K562 (cell line): ENCODE measurements at regions not wholly inside any gene's neighbourhood (a gene's known extent, or its start where the extent isn't known, plus 50 kb on each side); places are given as distances from the start of the nearest gene placed in this dataset.

Experiments used
- ATAC-seq: fragments of 200-7000 bp; cut with Tn5 transposase; 3 replicates; pipeline ENCODE4 v1.9.1; 2020; ENCODE audit warnings: moderate library complexity
- BruUV-seq: library from RNA; stranded (reverse); fragments of 400-500 nt; replicated peaks from 2 replicates; lab custom pipeline; 2021; lab: Mats Ljungman, UMichigan
- CTCF ChIA-PET: fragments of 300-600 bp; formaldehyde crosslinking; extraction: SDS; loops from one replicate; lab custom pipeline; 2021; ENCODE audit warnings: low intra/inter-chr PET ratio; lab: Yijun Ruan, JAX
- POLR2A ChIA-PET: fragments of 300-600, 350-650 bp; sonication (Branson Sonifier 250); formaldehyde crosslinking; extraction: SDS; loops from one replicate; lab custom pipeline; 2021; ENCODE audit warnings: antibody characterized with exemption, inconsistent platforms; lab: Yijun Ruan, JAX
- DNase-seq, 4 experiments: peaks; one replicate each; pipeline versions ENCODE4 v3.0.0 to v3.0.0-alpha.2; 2011 to 2018; ENCODE audit warnings: low spot score in 3 of 4, mixed read lengths in 3 of 4; ENCODE audit errors: extremely low read depth in 1 of 4
- FAIRE-seq: peaks from 2 replicates; lab custom pipeline; 2011; peaks lifted over from hg19 to GRCh38; lab: Jason Lieb, UNC
- H2AFZ ChIP-seq: 2 replicates; pipeline ENCODE4 v1.6.0; 2011; ENCODE audit warnings: low read depth, low read length, control low read depth, inconsistent platforms
- H3K27ac ChIP-seq: fragments of 200-600 bp; 3 replicates; pipeline ENCODE4 v1.8.0; 2011; ENCODE audit warnings: low read depth, mild to moderate bottlenecking, control low read depth, inconsistent platforms, low read length, moderate library complexity, mixed read lengths; ENCODE audit errors: extremely low read depth
- H3K27me3 ChIP-seq, 2 experiments: fragments of 300-600 bp in 1 of 2; 2 replicates in 1 of 2; 3 replicates in 1 of 2; pipeline versions ENCODE4 v1.6.0 to v1.8.0; 2011; ENCODE audit warnings: inconsistent platforms in 2 of 2, low read length in 2 of 2, mild to moderate bottlenecking in 1 of 2, mixed read lengths in 1 of 2, moderate library complexity in 1 of 2; ENCODE audit not compliant: control insufficient read depth in 2 of 2, insufficient read depth in 2 of 2
- H3K36me3 ChIP-seq: fragments of 300-600 bp; 3 replicates; pipeline ENCODE4 v1.8.0; 2011; ENCODE audit warnings: mild to moderate bottlenecking, low read length, inconsistent platforms; ENCODE audit not compliant: control insufficient read depth, insufficient read depth
- H3K4me1 ChIP-seq, 2 experiments: fragments of 200-600 bp in 1 of 2; replicated peaks in 1 of 2; 2 replicates in 1 of 2; 3 replicates in 1 of 2; pipeline versions ENCODE4 v1.5.1 to v1.8.0; 2011; ENCODE audit warnings: inconsistent platforms in 2 of 2, low read length in 2 of 2, mild to moderate bottlenecking in 1 of 2, mixed read lengths in 1 of 2, moderate library complexity in 1 of 2; ENCODE audit not compliant: control insufficient read depth in 2 of 2, insufficient read depth in 2 of 2
- H3K4me2 ChIP-seq: 2 replicates; pipeline ENCODE4 v1.6.1; 2011; ENCODE audit warnings: low read length, control low read depth, inconsistent platforms, mixed read lengths; ENCODE audit not compliant: insufficient read depth
- H3K4me3 ChIP-seq: fragments of 200-600 bp; sonication (generic), shearing (Covaris generic); 2 replicates; pipeline ENCODE4 v1.5.1; 2016; ENCODE audit warnings: control low read depth, inconsistent platforms
- H3K79me2 ChIP-seq: fragments of 200-600 bp; 3 replicates; pipeline ENCODE4 v1.8.0; 2011; ENCODE audit warnings: low read length, inconsistent platforms; ENCODE audit not compliant: control insufficient read depth, insufficient read depth
- H3K9ac ChIP-seq, 2 experiments: 2 replicates each; pipeline versions ENCODE4 v1.6.0 to v1.6.1; 2011; ENCODE audit warnings: low read depth in 2 of 2, low read length in 2 of 2, control low read depth in 1 of 2, inconsistent platforms in 1 of 2, mild to moderate bottlenecking in 1 of 2, mixed read lengths in 1 of 2; ENCODE audit not compliant: insufficient read depth in 1 of 2
- H3K9me1 ChIP-seq: one replicate; pipeline ENCODE4 v1.6.0; 2011; ENCODE audit warnings: inconsistent platforms, mild to moderate bottlenecking, low read length, moderate library complexity; ENCODE audit not compliant: control insufficient read depth, insufficient read depth
- H3K9me3 ChIP-seq: replicated peaks from 2 replicates; pipeline ENCODE4 v1.5.1; 2011; ENCODE audit warnings: low read depth, low read length, inconsistent platforms; ENCODE audit not compliant: control insufficient read depth, insufficient read depth
- H4K20me1 ChIP-seq: replicated peaks from 2 replicates; pipeline ENCODE4 v1.6.1; 2011; ENCODE audit warnings: low read length, inconsistent platforms, mixed read lengths; ENCODE audit not compliant: control insufficient read depth, insufficient read depth
- E2F6 ChIP-seq, 2 experiments: IDR thresholded peaks; 2 replicates each; pipeline ENCODE4 v1.6.1; 2011; ENCODE audit warnings: borderline replicate concordance in 1 of 2, control low read depth in 1 of 2, low read depth in 1 of 2, low read length in 1 of 2, mild to moderate bottlenecking in 1 of 2, mixed read lengths in 1 of 2, moderate library complexity in 1 of 2; ENCODE audit not compliant: insufficient read depth in 1 of 2, insufficient read length in 1 of 2, poor library complexity in 1 of 2, severe bottlenecking in 1 of 2; ENCODE audit errors: extremely low read depth in 1 of 2
- ZNF778 ChIP-seq: fragments of 450-650 bp; formaldehyde crosslinking; IDR thresholded peaks from 2 replicates; pipeline ENCODE4 v1.4.0; 2020; ENCODE audit warnings: mild to moderate bottlenecking, moderate library complexity
- WGBS: fragments of 100-300 bp; shearing (Covaris generic); methylation state at CpG from one replicate; pipeline ENCODE4 v1.1.6; 2016; ENCODE audit warnings: low coverage, mixed read lengths; ENCODE audit not compliant: insufficient coverage; ENCODE audit errors: missing lambda C conversion rate; 5-methylcytosine and 5-hydroxymethylcytosine counted together
- in situ Hi-C: fragments of 300-500 bp; cut with MboI; formaldehyde crosslinking; loops from 4 replicates; pipeline ENCODE4 v1.15.0; 2018; ENCODE audit warnings: inconsistent platforms, mixed read lengths
- intact Hi-C: fragments of 100-400 bp; cut with micrococcal nuclease; formaldehyde crosslinking; loops from 2 replicates; pipeline ENCODE4 v1.14.2; 2022

DNA sequence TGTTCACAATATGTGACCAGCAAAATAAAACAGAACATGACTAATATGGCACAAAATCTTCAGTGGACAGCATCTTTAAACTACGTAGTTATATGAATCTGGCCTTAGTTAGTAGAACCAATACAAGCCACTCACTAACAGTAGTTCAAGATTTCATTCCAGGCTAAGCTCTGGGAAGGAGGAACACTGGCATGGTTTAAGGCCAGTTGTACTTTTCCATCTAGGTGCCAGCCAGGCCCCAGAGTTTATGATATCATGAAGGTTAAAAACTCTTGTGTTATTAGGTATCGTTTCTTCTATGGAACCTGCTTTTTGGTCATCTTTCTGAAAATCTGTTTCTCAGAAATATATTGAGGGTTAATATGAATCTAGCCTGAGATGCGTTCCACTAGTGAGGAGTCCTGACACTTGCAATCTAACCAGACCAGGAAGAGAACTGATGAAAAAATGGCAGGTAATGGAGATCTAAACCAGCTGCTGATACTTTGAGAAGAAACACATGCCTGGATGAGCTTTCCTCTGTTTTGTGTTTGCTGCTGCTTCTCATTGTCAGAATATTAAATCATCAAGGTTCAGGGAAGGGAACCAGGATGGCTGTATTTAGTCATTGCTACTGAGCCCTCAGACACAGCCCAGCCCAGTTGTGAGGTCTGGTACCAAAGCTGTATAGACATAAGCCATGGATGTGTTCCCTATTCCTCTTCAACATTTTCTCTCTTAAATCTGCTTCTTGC is 182.8 kb upstream of the SETBP1 start:
- ChIA-PET CTCF (no interaction called here), POLR2A (no interaction called here)
- Histone ChIP-seq H2AFZ (no peak overlapping the region), H3K79me2 (no peaks in the 10 kb centered on the region), H3K9me3 (no peaks in the 10 kb centered on the region), H3K4me3 (no peak overlapping the region), H3K27ac (no peak overlapping the region), H3K4me2 (no peak overlapping the region), H3K27me3 (no peaks in the 10 kb centered on the region), H3K9ac (no peak overlapping the region), H3K4me1 (no peaks in the 10 kb centered on the region), H3K9me1 (no peaks in the 10 kb centered on the region), H4K20me1 (no peaks in the 10 kb centered on the region), H3K36me3 (no peaks in the 10 kb centered on the region)
- no peak for TF ChIP-seq E2F6 (IDR thresholded peaks at IDR 0.05; ENCODE audit: borderline replicate concordance in 1 of 2, extremely low read depth in 1 of 2, insufficient read depth in 1 of 2, insufficient read length in 1 of 2, low read depth in 1 of 2, low read length in 1 of 2, poor library complexity in 1 of 2, severe bottlenecking in 1 of 2)
- no peak for TF ChIP-seq ZNF778 (CRISPR knock-in tag)
- intact Hi-C loops = no loop called here
- no peak for DNase-seq
- ATAC-seq = no peak
- no TSS peak for BruUV-seq
- in situ Hi-C loops = no loop called here
- no peak for FAIRE-seq
- 0% methylated on average over 3 of the region's 3 CpGs for WGBS
